GM21526 (cell line): ENCODE measurements at regions not wholly inside any gene's neighbourhood (a gene's known extent, or its start where the extent isn't known, plus 50 kb on each side); places are given as distances from the start of the nearest gene placed in this dataset.

ENCODE experiments used
- ATAC-seq: cut with Tn5 transposase; IDR thresholded peaks from one replicate; pipeline ENCODE4 v1.9.1; 2021; ENCODE audit warnings: moderate library complexity; ENCODE audit not compliant: unreplicated experiment, low FRiP score

GRCh38 chrX:22325096-22325495 is 52.4 kb downstream of the CBLL2 start:
- ATAC-seq = no peak

GRCh38 chrX:22329783-22330182 is 57.1 kb downstream of the CBLL2 start:
- ATAC-seq = no peak

- ATAC-seq = no peak
Measured at GRCh38 chrX:22338740-22339139, 66.0 kb downstream of the CBLL2 start.

- no peak for ATAC-seq
Measured at GRCh38 chrX:22339459-22339858, 66.7 kb downstream of the CBLL2 start.

GRCh38 chrX:22340022-22340616 is 67.4 kb downstream of the CBLL2 start:
- no peak for ATAC-seq

- no peak for ATAC-seq
Measured at GRCh38 chrX:22343192-22343591, 70.5 kb downstream of the CBLL2 start.

GRCh38 chrX:22345884-22346283 is 73.2 kb downstream of the CBLL2 start:
- no peak for ATAC-seq

GRCh38 chrX:22347491-22347890 is 74.8 kb downstream of the CBLL2 start:
- no peak for ATAC-seq

- no peak for ATAC-seq
Measured at GRCh38 chrX:22349116-22349515, 76.4 kb downstream of the CBLL2 start.

GRCh38 chrX:22351076-22351475 is 78.4 kb downstream of the CBLL2 start:
- no peak for ATAC-seq

GRCh38 chrX:22351966-22352365 is 79.3 kb downstream of the CBLL2 start:
- ATAC-seq = no peak

GRCh38 chrX:22357621-22358020 is 84.9 kb downstream of the CBLL2 start:
- ATAC-seq = no peak

- ATAC-seq = no peak
Measured at GRCh38 chrX:22360129-22360528, 87.4 kb downstream of the CBLL2 start.

GRCh38 chrX:22365460-22365859 is 92.7 kb downstream of the CBLL2 start:
- no peak for ATAC-seq

- ATAC-seq = no peak
Measured at GRCh38 chrX:22366166-22366702, 93.5 kb downstream of the CBLL2 start.

GRCh38 chrX:22366906-22367305 is 94.2 kb downstream of the CBLL2 start:
- ATAC-seq = no peak

GRCh38 chrX:22373094-22373493 is 100.4 kb downstream of the CBLL2 start:
- ATAC-seq = no peak

GRCh38 chrX:22373766-22374165 is 101.1 kb downstream of the CBLL2 start:
- no peak for ATAC-seq

- ATAC-seq = no peak
Measured at GRCh38 chrX:22376369-22376768, 103.7 kb downstream of the CBLL2 start.

GRCh38 chrX:22378296-22378695 is 105.6 kb downstream of the CBLL2 start:
- no peak for ATAC-seq

GRCh38 chrX:22383988-22384387 is 111.3 kb downstream of the CBLL2 start:
- ATAC-seq = no peak

- ATAC-seq = no peak
Measured at GRCh38 chrX:22389556-22390179, 117.0 kb downstream of the CBLL2 start.
